DMS 273 (cell line): ENCODE measurements at regions not wholly inside any gene's neighbourhood (a gene's known extent, or its start where the extent isn't known, plus 50 kb on each side); places are given as distances from the start of the nearest gene placed in this dataset.
A peak's percentile ranks its signal among the peaks of the same experiment; 100 is the strongest.
"Not testable (repeated sequence)": the region's sequence is repeated elsewhere in the genome, so short reads cannot be mapped to it uniquely, and the experiment has no call there.

Source experiments
- DNase-seq: peaks from one replicate; lab custom pipeline; 2025; ENCODE audit not compliant: unreplicated experiment; lab: John Stamatoyannopoulos, UW

DNA sequence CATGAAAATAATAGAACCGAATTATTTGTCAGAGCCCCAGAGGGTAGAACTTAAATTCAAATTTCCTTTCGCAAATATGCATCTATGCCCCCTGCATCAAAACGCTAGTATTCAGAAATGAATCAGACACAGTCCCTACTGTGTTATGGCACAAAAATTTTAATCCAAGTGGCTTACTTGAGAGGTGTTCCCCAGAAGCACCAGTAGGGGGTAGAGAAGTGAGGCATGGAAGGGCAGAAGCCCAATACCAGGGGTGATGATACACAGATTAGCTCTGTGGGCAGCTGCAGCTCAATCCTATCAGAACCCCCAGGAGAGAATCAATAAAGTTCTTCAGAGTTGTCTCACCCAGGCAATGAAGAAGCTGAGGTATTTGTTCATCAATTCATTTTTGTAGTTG lies 342.2 kb downstream of the OMA1 start:
- DNase-seq, result peak; percentile 35

DNA sequence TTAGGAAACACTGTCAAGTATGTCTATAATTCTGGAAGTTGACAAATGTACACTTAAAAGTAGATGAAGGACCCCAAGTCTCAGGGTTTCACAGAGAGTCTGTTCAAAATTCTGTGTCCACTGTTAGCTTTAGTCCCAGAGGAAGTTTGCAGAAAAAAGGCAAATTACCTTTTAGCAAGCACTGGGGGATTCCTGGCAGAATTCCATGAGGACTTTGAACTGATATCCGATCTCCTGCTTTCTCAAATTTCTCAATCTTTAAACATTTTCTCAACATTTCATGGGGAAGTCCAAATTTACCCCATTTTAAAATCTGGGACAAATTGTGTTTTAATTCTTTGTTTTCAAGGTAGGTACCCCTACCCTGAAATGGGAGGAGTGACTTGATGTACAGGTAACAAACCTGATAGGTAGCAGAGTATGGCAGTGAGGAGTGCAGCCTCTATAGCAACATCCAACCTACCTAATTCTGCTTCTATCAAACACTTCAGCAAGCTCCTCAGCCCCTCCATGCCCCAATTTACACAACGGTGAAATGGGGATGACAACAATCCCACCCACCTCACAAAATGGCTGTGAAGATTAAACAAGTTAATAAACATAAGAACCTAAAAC lies 344.9 kb downstream of the OMA1 start:
- no peak for DNase-seq

DNA sequence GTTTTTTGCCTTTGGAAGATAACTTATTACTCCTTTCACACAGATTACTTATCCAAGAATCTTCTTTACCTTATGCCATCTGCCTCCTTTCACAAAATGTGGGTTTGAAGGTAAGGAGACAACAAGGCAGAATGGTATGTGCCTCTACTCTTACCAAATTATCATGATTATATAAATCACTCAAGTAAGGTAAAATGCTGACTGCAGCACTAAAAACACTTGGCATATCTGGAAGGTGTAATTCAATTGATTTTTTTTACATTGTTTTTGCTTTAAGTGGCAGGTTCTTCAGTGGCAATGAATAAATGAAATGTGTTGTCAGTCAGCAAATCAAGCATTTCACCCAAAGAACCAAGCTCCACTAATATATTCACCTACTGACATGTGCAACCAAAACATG lies 346.1 kb downstream of the OMA1 start:
- DNase-seq, result no peak

DNA sequence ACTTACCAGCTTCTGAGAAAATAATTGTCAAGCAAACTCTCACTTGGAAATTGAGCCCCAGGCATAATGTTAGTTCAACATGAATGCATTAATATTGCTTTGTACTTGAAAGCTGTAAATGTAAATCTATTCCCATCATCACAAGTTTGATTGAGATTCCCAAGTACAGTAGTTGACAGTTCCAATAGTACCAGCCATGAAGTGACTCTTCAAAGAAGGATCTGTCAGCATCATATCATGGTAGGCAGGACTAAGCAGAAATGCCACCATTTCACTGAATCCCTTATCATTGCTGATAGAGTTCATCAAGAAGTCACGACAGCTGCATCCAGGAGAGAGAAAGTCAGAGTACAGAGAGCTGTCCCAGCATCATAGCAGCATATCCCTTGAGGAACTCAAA lies 348.7 kb downstream of the OMA1 start:
- DNase-seq, result no peak

- no peak for DNase-seq
Measured at GRCh38 chr1:58190267-58190988, 356.1 kb downstream of the OMA1 start.

DNA sequence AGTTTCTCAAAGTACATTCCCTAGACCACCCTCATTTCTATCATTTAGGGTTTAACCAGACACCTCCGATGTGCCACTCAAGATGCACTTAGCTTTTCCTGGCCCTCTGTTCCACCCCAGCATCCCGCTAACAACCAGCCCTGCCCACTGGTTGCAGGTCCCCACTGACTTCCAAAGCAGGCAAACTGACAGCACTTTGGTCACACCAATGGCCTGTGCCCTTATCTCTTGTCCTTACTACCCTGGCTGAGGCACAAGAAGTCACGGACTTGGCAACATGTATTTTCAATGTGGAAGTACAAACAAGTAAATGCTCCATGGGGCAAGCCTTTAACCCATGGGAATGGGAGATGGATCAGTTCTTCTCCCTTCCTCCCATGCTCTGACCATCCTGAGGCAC lies 357.1 kb downstream of the OMA1 start:
- DNase-seq, result no peak

GRCh38 chr1:58183286-58183685 lies 363.2 kb downstream of the OMA1 start:
- DNase-seq, result no peak

- DNase-seq, result no peak
Measured at GRCh38 chr1:58180537-58180936, 366.0 kb downstream of the OMA1 start.

- DNase-seq, result not testable (repeated sequence)
Measured at GRCh38 chr1:58169160-58169559, 377.4 kb downstream of the OMA1 start.

DNA sequence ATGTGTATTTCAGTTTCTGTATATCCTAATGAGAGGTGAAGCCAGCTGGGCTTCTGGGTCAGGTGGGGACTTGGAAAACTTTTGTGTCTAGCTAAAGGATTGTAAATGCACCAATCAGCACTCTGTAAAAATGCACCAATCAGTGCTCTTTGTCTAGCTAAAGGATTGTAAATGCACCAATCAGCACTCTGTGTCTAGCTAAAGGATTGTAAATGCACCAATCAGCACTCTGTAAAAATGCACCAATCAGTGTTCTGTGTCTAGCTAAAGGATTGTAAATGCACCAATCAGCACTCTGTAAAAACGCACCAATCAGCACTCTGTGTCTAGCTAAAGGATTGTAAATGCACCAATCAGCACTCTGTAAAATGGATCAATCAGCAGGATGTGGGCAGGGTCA lies 379.4 kb downstream of the OMA1 start:
- not testable (repeated sequence) for DNase-seq

DNA sequence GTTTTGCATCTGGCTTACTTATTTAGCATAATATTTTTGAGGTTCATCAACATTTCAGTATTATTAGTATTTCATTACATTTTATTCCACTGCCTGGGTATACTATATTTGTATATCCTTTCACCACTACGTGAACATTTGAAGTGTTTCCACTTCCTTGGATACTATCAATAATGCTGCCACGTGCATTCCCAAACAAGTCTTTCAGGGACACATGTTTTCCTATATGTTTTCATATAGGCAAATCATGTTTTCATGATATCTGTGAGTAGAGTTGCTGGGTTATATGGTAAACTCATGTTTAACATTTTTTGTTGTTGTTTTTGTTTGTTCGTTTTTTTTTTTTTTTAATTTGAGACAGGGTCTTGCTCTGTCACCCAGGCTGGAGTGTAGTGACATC lies 380.1 kb downstream of the OMA1 start:
- no peak for DNase-seq

GRCh38 chr1:58165073-58165472 lies 381.5 kb downstream of the OMA1 start:
- DNase-seq, result no peak

GRCh38 chr1:58162952-58163550 lies 383.5 kb downstream of the OMA1 start:
- DNase-seq, result peak; percentile 85

DNA sequence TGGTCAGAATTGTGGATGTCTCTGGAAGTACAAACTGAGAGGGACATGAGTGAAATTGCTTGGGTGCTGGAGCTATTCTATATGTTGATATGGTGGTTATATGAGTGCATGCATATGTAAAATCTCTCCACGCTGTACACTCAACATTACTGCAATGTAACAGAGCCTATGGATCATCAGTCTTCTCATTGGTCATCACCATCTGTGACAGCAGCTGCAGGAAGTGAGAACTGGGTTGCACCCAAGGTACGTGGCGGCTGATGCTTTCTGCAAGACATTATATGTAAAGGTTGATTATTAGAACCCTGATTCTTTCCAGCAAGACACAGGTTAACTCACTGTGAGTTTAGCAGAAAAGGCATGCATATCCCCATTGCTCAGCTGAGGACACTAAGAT lies 387.1 kb downstream of the OMA1 start:
- no peak for DNase-seq

DNA sequence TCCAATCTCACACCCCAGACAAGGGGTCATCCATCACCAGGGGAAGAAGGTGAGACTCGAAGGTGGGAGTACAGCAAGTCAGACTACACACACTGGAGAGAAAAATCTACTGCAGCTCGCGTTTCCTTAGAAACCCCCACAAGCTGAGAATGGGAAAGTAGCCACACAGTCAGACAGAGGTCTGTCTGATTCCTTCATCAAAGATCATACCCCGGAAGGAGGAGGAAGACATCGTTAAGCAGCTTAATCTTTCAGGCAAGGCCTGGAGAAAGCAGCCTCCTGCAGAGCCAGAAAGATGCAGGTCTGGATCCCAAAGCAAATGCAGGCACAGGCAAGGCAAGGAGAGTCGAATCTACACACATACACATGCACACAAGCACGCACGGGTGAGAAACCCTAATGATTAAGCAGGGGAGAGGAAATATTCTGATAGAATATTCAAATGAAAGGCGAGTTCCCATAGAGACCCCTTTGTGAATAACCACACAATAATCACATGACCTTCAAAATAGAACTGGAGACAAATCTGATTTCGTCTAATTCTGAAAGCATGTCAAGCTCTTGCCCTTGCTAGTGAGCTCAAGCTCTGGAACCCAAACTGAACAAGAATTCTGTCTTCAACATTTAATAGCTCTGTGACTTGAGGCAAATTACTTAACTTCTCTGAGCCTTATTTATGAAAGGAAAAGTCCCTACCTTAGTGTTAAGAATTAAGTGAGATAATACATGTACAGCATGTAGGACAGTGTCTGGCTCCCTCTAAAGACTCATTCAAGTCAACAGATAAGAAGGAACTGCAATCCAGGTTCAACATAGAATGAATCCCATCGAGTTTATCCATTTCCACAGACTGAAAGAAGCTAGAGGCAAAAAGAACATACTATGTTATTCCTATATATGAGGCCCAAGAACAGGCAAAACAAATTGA lies 387.8 kb downstream of the OMA1 start:
- no peak for DNase-seq

GRCh38 chr1:58158016-58158415 lies 388.5 kb downstream of the OMA1 start:
- no peak for DNase-seq

DNA sequence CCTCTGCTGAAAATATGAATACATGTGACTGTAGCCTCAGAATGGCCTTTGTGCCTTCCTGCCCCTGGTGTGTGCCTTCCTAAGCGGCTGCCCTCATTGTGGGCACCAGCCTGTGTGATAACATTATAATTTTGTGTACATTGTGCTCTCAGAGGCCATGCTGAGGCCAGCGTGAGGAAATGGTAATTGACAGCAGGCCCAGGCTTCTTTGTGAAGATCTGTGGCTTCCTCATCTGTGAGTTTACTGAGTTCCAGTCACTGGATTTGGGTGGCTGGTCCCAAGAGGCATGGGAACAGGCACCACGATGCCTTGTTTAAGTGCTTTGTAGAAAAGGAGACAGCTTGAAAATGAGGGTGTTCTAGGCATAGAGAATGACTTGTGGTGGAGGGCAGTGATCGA lies 389.3 kb downstream of the OMA1 start:
- no peak for DNase-seq

- no peak for DNase-seq
Measured at GRCh38 chr1:58156831-58157230, 389.7 kb downstream of the OMA1 start.

DNA sequence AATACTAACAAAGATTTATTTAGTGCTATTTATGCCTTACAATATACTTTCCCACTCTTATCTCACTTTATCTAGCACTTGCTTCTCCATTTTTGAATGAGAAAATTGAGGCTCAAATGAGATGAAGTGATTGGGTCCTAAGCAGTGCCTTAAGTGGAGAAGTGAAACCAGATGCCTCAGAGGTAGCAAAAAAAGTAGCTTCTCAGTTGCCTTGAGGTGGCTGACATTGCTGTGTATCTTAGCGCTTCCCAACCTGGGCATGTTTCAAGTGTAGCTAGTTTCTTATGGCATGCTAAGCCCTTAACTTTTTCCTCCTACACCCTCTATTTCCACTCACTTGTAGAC lies 390.4 kb downstream of the OMA1 start:
- no peak for DNase-seq

DNA sequence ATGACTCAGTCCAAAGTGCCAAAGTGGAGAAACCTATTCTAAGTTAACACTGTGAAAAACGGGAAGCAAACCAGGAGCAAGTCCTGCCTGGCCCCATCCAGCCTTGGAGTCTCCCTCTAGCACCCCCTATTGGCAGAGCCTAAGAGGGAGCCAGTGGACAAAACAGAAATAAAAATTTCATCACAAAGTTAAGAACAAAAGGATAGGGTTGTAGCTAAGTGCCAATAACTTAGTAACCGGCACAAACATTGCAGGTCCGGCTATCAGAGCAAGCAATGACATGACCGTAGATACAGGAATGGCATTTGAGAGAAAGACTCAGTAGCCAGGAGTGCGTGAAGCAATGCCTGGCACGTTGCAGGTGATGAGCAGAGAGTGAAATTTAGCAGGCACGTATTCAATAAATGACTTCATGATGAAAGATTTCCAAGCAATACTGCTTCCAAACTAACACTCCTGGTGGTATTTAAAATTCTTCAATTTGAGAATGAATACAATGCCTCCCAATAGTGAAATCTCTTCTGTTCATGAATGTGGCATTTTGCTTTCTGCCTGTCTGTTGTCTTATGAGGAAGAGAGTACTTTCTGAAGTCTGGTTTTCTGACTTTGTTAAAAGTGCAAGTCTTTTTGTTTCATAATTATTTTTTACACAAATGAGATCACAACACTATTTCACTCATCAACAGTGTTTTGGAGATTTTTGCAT lies 391.0 kb downstream of the OMA1 start:
- DNase-seq, result peak; percentile 72

DNA sequence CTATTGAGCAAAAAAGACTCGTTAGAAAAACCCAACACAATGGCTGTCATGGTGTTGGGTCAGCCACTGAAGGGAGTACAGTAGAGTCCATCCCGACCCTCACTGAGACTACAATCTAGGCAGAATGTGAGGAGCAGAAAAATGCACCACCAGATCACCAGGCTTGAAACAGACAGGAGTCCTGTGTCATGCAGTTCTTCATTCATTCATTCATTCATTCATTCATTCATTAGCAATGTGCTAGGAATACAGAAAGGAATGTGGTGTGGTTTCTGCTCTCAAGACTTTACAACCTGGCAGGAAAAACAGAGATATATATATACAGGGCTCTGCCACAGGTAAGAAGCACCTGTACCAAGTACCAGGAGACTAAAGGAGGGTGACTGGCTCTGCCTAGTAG lies 392.3 kb downstream of the OMA1 start:
- no peak for DNase-seq
